Tibial nerve (tissue), 4 donors: ENCODE measurements at regions not wholly inside any gene's neighbourhood (a gene's known extent, or its start where the extent isn't known, plus 50 kb on each side); places are given as distances from the start of the nearest gene placed in this dataset.

Source experiments
- DNase-seq, 2 donors: peaks; one replicate each; pipeline ENCODE4 v3.0.0-alpha.2; 2019; ENCODE audit warnings: low spot score in 2 of 2
- H3K27ac ChIP-seq, 4 donors: fragments of 200-600 bp; sonication (generic) in 3 of 4; one replicate each; pipeline ENCODE4 v1.5.1; 2017 to 2019; ENCODE audit warnings: mild to moderate bottlenecking in 1 of 4
- H3K27me3 ChIP-seq, 2 donors: fragments of 200-600 bp; sonication (generic) in 1 of 2; one replicate each; pipeline versions ENCODE4 v1.5.1 to v1.6.0; 2017 to 2019
- H3K36me3 ChIP-seq, 3 donors: fragments of 200-600 bp; sonication (generic); one replicate each; pipeline ENCODE4 v1.5.1; 2018 to 2019
- H3K4me1 ChIP-seq, 4 donors: fragments of 200-600 bp; sonication (generic) in 3 of 4; one replicate each; pipeline ENCODE4 v1.5.1; 2017 to 2019
- H3K4me3 ChIP-seq, 4 donors: fragments of 200-600 bp; sonication (generic) in 3 of 4; one replicate each; pipeline ENCODE4 v1.5.1; 2017 to 2019; ENCODE audit warnings: mild to moderate bottlenecking in 1 of 4, moderate library complexity in 1 of 4
- H3K9me3 ChIP-seq, 4 donors: fragments of 200-600 bp; sonication (generic) in 3 of 4; one replicate each; pipeline ENCODE4 v1.5.1; 2017 to 2019
- CTCF ChIP-seq, 5 experiments: fragments of 200-600 bp in 3 of 5; fragments of 450-650 bp in 2 of 5; sonication (generic) in 3 of 5; IDR thresholded peaks; one replicate each; pipeline ENCODE4 v1.5.1; 2016 to 2019; ENCODE audit warnings: antibody characterized with exemption in 5 of 5, mild to moderate bottlenecking in 3 of 5, moderate library complexity in 2 of 5
- EP300 ChIP-seq, 2 donors: sonication (generic); formaldehyde crosslinking; IDR thresholded peaks; one replicate each; pipeline ENCODE4 v1.6.1; 2017; ENCODE audit warnings: antibody characterized with exemption in 2 of 2, mild to moderate bottlenecking in 1 of 2
- POLR2A ChIP-seq, 2 donors: fragments of 450-650 bp; IDR thresholded peaks; one replicate each; pipeline ENCODE4 v1.6.1; 2017; ENCODE audit warnings: antibody characterized with exemption in 2 of 2, mild to moderate bottlenecking in 2 of 2, moderate library complexity in 2 of 2
- WGBS, 2 donors: methylation state at CpG; one replicate each; pipeline ENCODE4 v1.1.5; 2018; 5-methylcytosine and 5-hydroxymethylcytosine counted together

GRCh38 chr12:14283489-14284144 lies 81.9 kb upstream of the ATF7IP start:
- peak overlapping the region in 1 of 4 donors; percentile 7 for H3K27ac ChIP-seq
- no peak for TF ChIP-seq EP300 (IDR thresholded peaks at IDR 0.05)
- no peak for TF ChIP-seq POLR2A (IDR thresholded peaks at IDR 0.05)
- TF ChIP-seq CTCF (IDR thresholded peaks at IDR 0.05): no peak

GRCh38 chr12:14284184-14284722 lies 81.2 kb upstream of the ATF7IP start:
- H3K27ac ChIP-seq: peak overlapping the region in 1 of 4 donors; percentile 7
- TF ChIP-seq EP300 (IDR thresholded peaks at IDR 0.05): no peak
- TF ChIP-seq CTCF (IDR thresholded peaks at IDR 0.05): no peak
- TF ChIP-seq POLR2A (IDR thresholded peaks at IDR 0.05): no peak
- H3K36me3 ChIP-seq: no peaks in the 10 kb centered on the region
- peaks cover 0 to 2% (median 0%) of the 10 kb centered on the region in 4 donors for H3K9me3 ChIP-seq
- DNase-seq: no peak
- no peaks in the 10 kb centered on the region for H3K27me3 ChIP-seq
- 66 to 67% methylated on average over 7 of the region's 7 CpGs for WGBS, 2 donors
- no peak overlapping the region for H3K4me3 ChIP-seq
- no peaks in the 10 kb centered on the region for H3K4me1 ChIP-seq

More at GRCh38 chr12:14283489-14284144, 81.9 kb upstream of the ATF7IP start:
- WGBS, 2 donors: 47 to 49% methylated on average over 6 of the region's 6 CpGs
- H3K27me3 ChIP-seq: no peaks in the 10 kb centered on the region
- no peaks in the 10 kb centered on the region for H3K9me3 ChIP-seq
- no peaks in the 10 kb centered on the region for H3K36me3 ChIP-seq
- DNase-seq: no peak
- no peak overlapping the region for H3K4me3 ChIP-seq
- H3K4me1 ChIP-seq: no peaks in the 10 kb centered on the region

GRCh38 chr12:14289601-14290000 lies 75.9 kb upstream of the ATF7IP start:
- DNase-seq: no peak
- 61 to 74% methylated on average over 1 of the region's 1 CpG for WGBS, 2 donors
- Histone ChIP-seq H3K4me3 (no peak overlapping the region), H3K9me3 (peaks cover 0 to 6% (median 0%) of the 10 kb centered on the region in 4 donors), H3K27me3 (no peaks in the 10 kb centered on the region), H3K4me1 (no peaks in the 10 kb centered on the region), H3K36me3 (no peaks in the 10 kb centered on the region), H3K27ac (no peak overlapping the region)
- no peak for TF ChIP-seq POLR2A (IDR thresholded peaks at IDR 0.05)
- no peak for TF ChIP-seq EP300 (IDR thresholded peaks at IDR 0.05)
- TF ChIP-seq CTCF (IDR thresholded peaks at IDR 0.05): no peak

GRCh38 chr12:14290951-14291350 lies 74.5 kb upstream of the ATF7IP start:
- no peak for DNase-seq
- Histone ChIP-seq H3K4me1 (no peaks in the 10 kb centered on the region), H3K4me3 (no peak overlapping the region), H3K27ac (no peak overlapping the region), H3K36me3 (no peaks in the 10 kb centered on the region), H3K9me3 (peaks cover 0 to 6% (median 0%) of the 10 kb centered on the region in 4 donors), H3K27me3 (no peaks in the 10 kb centered on the region)
- WGBS, 2 donors: 69 to 78% methylated on average over 1 of the region's 1 CpG
- TF ChIP-seq EP300 (IDR thresholded peaks at IDR 0.05) (no peak), CTCF (IDR thresholded peaks at IDR 0.05) (no peak), POLR2A (IDR thresholded peaks at IDR 0.05) (no peak)

GRCh38 chr12:14303661-14304155 lies 61.8 kb upstream of the ATF7IP start:
- no peaks in the 10 kb centered on the region for H3K27me3 ChIP-seq
- no peak overlapping the region for H3K4me3 ChIP-seq
- H3K9me3 ChIP-seq: peaks cover 0 to 33% (median 0%) of the 10 kb centered on the region in 4 donors
- H3K27ac ChIP-seq: no peak overlapping the region
- H3K4me1 ChIP-seq: no peaks in the 10 kb centered on the region
- H3K36me3 ChIP-seq: no peaks in the 10 kb centered on the region
- TF ChIP-seq CTCF (IDR thresholded peaks at IDR 0.05) (no peak), POLR2A (IDR thresholded peaks at IDR 0.05) (no peak), EP300 (IDR thresholded peaks at IDR 0.05) (no peak)
- DNase-seq: no peak
